ENCODE measurements at regions not wholly inside any gene's neighbourhood (a gene's known extent, or its start where the extent isn't known, plus 50 kb on each side); places are given as distances from the start of the nearest gene placed in this dataset.

- DNase-seq (ENCODE audit: low read depth, low spot score) = no peak
- H3K4me2 ChIP-seq (ENCODE audit: low read length) = no peak overlapping the region
- BruUV-seq (replicated peaks) = no TSS peak
- no peak overlapping the region for H2AFZ ChIP-seq (ENCODE audit: low read depth, low read length, poor library complexity, severe bottlenecking)
- ATAC-seq = no peak
- H3K4me1 ChIP-seq (ENCODE audit: control insufficient read depth in 1 of 2, insufficient read depth in 2 of 2, low read length in 2 of 2) = no peaks in the 10 kb centered on the region
- no peak overlapping the region for H3K9ac ChIP-seq (ENCODE audit: low read length)
- intact Hi-C loops (cut with micrococcal nuclease) = no loop called here
- CTCF ChIA-PET = no interaction called here
- POLR2A ChIA-PET = no interaction called here
- no peaks in the 10 kb centered on the region for H3K79me2 ChIP-seq (ENCODE audit: insufficient read depth, low read length)
- no peaks in the 10 kb centered on the region for H4K20me1 ChIP-seq (ENCODE audit: insufficient read depth)
- TF ChIP-seq TCF7L2 (IDR thresholded peaks at IDR 0.05; ENCODE audit: borderline replicate concordance, extremely low read depth, insufficient read depth, insufficient read length) (no peak), EGR1 (IDR thresholded peaks at IDR 0.05; ENCODE audit: low read depth) (no peak), POLR2A (IDR thresholded peaks at IDR 0.05; ENCODE audit: borderline replicate concordance, extremely low read depth, insufficient read depth, insufficient read length) (no peak), ATF3 (IDR thresholded peaks at IDR 0.05) (no peak), ZNF274 (IDR thresholded peaks at IDR 0.05; ENCODE audit: low read depth, low read length) (no peak), EZH2 (IDR thresholded peaks at IDR 0.05) (no peak), EZH2phosphoT487 (IDR thresholded peaks at IDR 0.05; ENCODE audit: borderline replicate concordance) (no peak), RAD21 (IDR thresholded peaks at IDR 0.05; ENCODE audit: low read depth) (no peak), YY1 (IDR thresholded peaks at IDR 0.05; ENCODE audit: extremely low read depth, insufficient replicate concordance, low read depth, low read length) (no peak), SRF (IDR thresholded peaks at IDR 0.05; ENCODE audit: low read depth) (no peak)
- TF ChIP-seq, protein P1, sequence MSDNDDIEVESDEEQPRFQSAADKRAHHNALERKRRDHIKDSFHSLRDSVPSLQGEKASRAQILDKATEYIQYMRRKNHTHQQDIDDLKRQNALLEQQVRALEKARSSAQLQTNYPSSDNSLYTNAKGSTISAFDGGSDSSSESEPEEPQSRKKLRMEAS (IDR thresholded peaks at IDR 0.05) = no peak
- H3K27ac ChIP-seq (ENCODE audit: low read depth, low read length) = no peak overlapping the region
- no peaks in the 10 kb centered on the region for H3K9me2 ChIP-seq (ENCODE audit: insufficient read depth)
- no peak overlapping the region for H3K4me3 ChIP-seq (replicated peaks in 1 of 2; ENCODE audit: low read depth in 1 of 2, low read length in 2 of 2)
- no peaks in the 10 kb centered on the region for H3K36me3 ChIP-seq (ENCODE audit: control insufficient read depth in 1 of 2, insufficient read depth in 2 of 2, low read length in 2 of 2)
- RAD21 ChIA-PET (ENCODE audit: low non-redundant PET in 1 of 2, low total read pairs in 2 of 2, uncharacterized antibody in 2 of 2, unreplicated experiment in 2 of 2) = interaction anchor here in 1 of 2 experiments (0.6 kb wide), 1 partner anchor 155 kb away, joined by 4 read pairs; no protein-coding TSS in a partner anchor
- no peaks in the 10 kb centered on the region for H3K9me3 ChIP-seq (ENCODE audit: control insufficient read depth in 1 of 2, insufficient read depth in 1 of 2, low read depth in 1 of 2, low read length in 2 of 2)
- H3K27me3 ChIP-seq (ENCODE audit: insufficient read depth, low read length) = no peaks in the 10 kb centered on the region
These were observed 481.4 kb downstream of the CHSY3 start for GRCh38 chr5:130385656-130386055.

DNA sequence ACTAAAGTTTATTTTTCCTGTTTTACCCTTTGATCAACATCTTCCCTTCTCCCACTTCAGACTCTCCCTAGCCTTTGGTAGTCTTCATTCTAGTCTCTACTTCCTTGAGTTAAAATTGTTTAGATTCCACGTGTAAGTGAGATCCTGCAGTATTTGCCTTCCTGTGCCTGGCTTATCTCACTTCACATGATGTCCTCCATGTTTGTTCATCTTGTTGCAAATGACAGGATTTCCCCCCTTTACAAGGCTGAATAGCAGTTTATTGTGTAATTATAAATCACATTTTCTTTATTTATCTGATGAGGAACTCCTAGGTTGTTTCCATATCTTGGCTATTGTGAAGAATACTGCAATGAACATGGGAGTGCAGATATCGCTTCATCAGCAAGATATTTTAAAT, 461.7 kb downstream of the CHSY3 start:
- Histone ChIP-seq H2AFZ (ENCODE audit: low read depth, low read length, poor library complexity, severe bottlenecking) (no peak overlapping the region), H3K9ac (ENCODE audit: low read length) (no peak overlapping the region), H4K20me1 (ENCODE audit: insufficient read depth) (no peaks in the 10 kb centered on the region), H3K79me2 (ENCODE audit: insufficient read depth, low read length) (no peaks in the 10 kb centered on the region), H3K9me3 (ENCODE audit: control insufficient read depth in 1 of 2, insufficient read depth in 1 of 2, low read depth in 1 of 2, low read length in 2 of 2) (no peaks in the 10 kb centered on the region), H3K4me2 (ENCODE audit: low read length) (no peak overlapping the region), H3K27me3 (ENCODE audit: insufficient read depth, low read length) (no peaks in the 10 kb centered on the region), H3K4me1 (ENCODE audit: control insufficient read depth in 1 of 2, insufficient read depth in 2 of 2, low read length in 2 of 2) (no peaks in the 10 kb centered on the region), H3K4me3 (replicated peaks in 1 of 2; ENCODE audit: low read depth in 1 of 2, low read length in 2 of 2) (no peak overlapping the region), H3K36me3 (ENCODE audit: control insufficient read depth in 1 of 2, insufficient read depth in 2 of 2, low read length in 2 of 2) (no peaks in the 10 kb centered on the region), H3K27ac (ENCODE audit: low read depth, low read length) (no peak overlapping the region), H3K9me2 (ENCODE audit: insufficient read depth) (no peaks in the 10 kb centered on the region)
- CTCF ChIA-PET = no interaction called here
- BruUV-seq (replicated peaks) = no TSS peak
- RAD21 ChIA-PET (ENCODE audit: low non-redundant PET in 1 of 2, low total read pairs in 2 of 2, uncharacterized antibody in 2 of 2, unreplicated experiment in 2 of 2) = no interaction called here
- intact Hi-C loops (cut with micrococcal nuclease) = no loop called here
- POLR2A ChIA-PET = no interaction called here
- TF ChIP-seq EGR1 (IDR thresholded peaks at IDR 0.05; ENCODE audit: low read depth) (no peak), REST (IDR thresholded peaks at IDR 0.05; ENCODE audit: low read depth) (no peak), CEBPB (IDR thresholded peaks at IDR 0.05; ENCODE audit: low read depth) (no peak), TCF7L2 (IDR thresholded peaks at IDR 0.05; ENCODE audit: borderline replicate concordance, extremely low read depth, insufficient read depth, insufficient read length) (no peak), CBX3 (IDR thresholded peaks at IDR 0.05; ENCODE audit: low read depth) (no peak), SIN3A (IDR thresholded peaks at IDR 0.05; ENCODE audit: low read depth) (no peak), ATF3 (IDR thresholded peaks at IDR 0.05) (no peak), FOSL1 (IDR thresholded peaks at IDR 0.05; ENCODE audit: low read depth) (no peak), EZH2 (IDR thresholded peaks at IDR 0.05) (no peak), SRF (IDR thresholded peaks at IDR 0.05; ENCODE audit: low read depth) (no peak)
- ATAC-seq (no peak), DNase-seq (ENCODE audit: low read depth, low spot score) (no peak)

All from HCT116 (cell line).